PC-9 (cell line): ENCODE measurements at regions not wholly inside any gene's neighbourhood (a gene's known extent, or its start where the extent isn't known, plus 50 kb on each side); places are given as distances from the start of the nearest gene placed in this dataset.

ENCODE experiments used
- EZH2 ChIP-seq: fragments of 200-600 bp; sonication (generic); IDR thresholded peaks from 2 replicates; pipeline ENCODE4 v1.8.0; 2017; ENCODE audit warnings: antibody characterized with exemption, low read depth
- TF ChIP-seq, protein P1 (sequence below): fragments of 200-600 bp; sonication (generic); conservative IDR thresholded peaks from 2 replicates; pipeline ENCODE4 v1.6.1; 2017; ENCODE audit warnings: mixed run types, antibody characterized with exemption, mild to moderate bottlenecking, moderate library complexity

DNA sequence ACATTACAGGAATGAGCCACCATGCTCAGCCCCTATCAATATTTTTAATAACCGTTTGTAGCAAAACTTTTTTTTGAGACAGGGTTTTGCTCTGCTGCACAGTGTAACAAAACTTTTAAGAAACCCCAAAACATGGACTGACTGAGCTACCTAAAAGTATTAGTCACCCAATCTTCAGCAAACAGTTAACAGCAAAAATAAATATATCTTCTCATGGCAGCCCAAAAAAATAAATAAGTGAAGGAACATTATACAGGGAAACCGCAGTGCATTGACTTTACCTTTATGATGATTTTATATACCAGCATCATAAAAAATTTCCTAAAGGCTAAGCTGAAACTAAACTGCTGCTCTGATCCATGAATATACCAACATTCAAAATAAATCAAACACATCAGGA lies 424.6 kb downstream of the METTL4 start:
- TF ChIP-seq, protein P1, sequence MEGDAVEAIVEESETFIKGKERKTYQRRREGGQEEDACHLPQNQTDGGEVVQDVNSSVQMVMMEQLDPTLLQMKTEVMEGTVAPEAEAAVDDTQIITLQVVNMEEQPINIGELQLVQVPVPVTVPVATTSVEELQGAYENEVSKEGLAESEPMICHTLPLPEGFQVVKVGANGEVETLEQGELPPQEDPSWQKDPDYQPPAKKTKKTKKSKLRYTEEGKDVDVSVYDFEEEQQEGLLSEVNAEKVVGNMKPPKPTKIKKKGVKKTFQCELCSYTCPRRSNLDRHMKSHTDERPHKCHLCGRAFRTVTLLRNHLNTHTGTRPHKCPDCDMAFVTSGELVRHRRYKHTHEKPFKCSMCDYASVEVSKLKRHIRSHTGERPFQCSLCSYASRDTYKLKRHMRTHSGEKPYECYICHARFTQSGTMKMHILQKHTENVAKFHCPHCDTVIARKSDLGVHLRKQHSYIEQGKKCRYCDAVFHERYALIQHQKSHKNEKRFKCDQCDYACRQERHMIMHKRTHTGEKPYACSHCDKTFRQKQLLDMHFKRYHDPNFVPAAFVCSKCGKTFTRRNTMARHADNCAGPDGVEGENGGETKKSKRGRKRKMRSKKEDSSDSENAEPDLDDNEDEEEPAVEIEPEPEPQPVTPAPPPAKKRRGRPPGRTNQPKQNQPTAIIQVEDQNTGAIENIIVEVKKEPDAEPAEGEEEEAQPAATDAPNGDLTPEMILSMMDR: no peak
- TF ChIP-seq EZH2: no peak
